GM23338 (cell line): ENCODE measurements at regions not wholly inside any gene's neighbourhood (a gene's known extent, or its start where the extent isn't known, plus 50 kb on each side); places are given as distances from the start of the nearest gene placed in this dataset.

Source experiments
- ATAC-seq: fragments of 200-7000 bp; cut with Tn5 transposase; 3 replicates; pipeline ENCODE4 v1.9.1; 2020
- DNase-seq: peaks from one replicate; pipeline ENCODE4 v3.0.0-alpha.2; 2015; ENCODE audit warnings: low spot score
- H2AFZ ChIP-seq: fragments of 200-600 bp; sonication (generic); 2 replicates; pipeline ENCODE4 v1.8.0; 2016; ENCODE audit warnings: antibody characterized with exemption, mild to moderate bottlenecking, moderate library complexity
- H3F3A ChIP-seq: fragments of 200-600 bp; sonication (generic); replicated peaks from 2 replicates; pipeline ENCODE4 v1.8.0; 2017; ENCODE audit warnings: antibody characterized with exemption, mixed run types, low read depth
- H3K27ac ChIP-seq: fragments of 200-600 bp; sonication (generic); 2 replicates; pipeline ENCODE4 v1.6.1; 2016; ENCODE audit warnings: low read depth
- H3K27me3 ChIP-seq: fragments of 200-600 bp; sonication (generic); 2 replicates; pipeline ENCODE4 v1.8.0; 2016; ENCODE audit warnings: mild to moderate bottlenecking, mixed run types, moderate library complexity; ENCODE audit not compliant: insufficient read depth
- H3K36me3 ChIP-seq: fragments of 200-600 bp; sonication (generic); 2 replicates; pipeline ENCODE4 v1.8.0; 2016; ENCODE audit warnings: mild to moderate bottlenecking; ENCODE audit not compliant: insufficient read depth
- H3K4me1 ChIP-seq: fragments of 200-600 bp; sonication (generic); 2 replicates; pipeline ENCODE4 v1.8.0; 2016; ENCODE audit warnings: mild to moderate bottlenecking, moderate library complexity; ENCODE audit not compliant: insufficient read depth
- H3K4me2 ChIP-seq: fragments of 200-600 bp; sonication (generic); 2 replicates; pipeline ENCODE4 v1.7.1; 2017; ENCODE audit warnings: mixed run types
- H3K4me3 ChIP-seq: fragments of 200-600 bp; sonication (generic); 2 replicates; pipeline ENCODE4 v1.6.1; 2016; ENCODE audit warnings: mixed run types
- H3K79me2 ChIP-seq: fragments of 200-600 bp; sonication (generic); replicated peaks from 2 replicates; pipeline ENCODE4 v1.8.0; 2017; ENCODE audit warnings: mild to moderate bottlenecking; ENCODE audit not compliant: insufficient read depth
- H3K9me2 ChIP-seq: fragments of 200-600 bp; sonication (generic); 2 replicates; pipeline ENCODE4 v1.8.0; 2017; ENCODE audit not compliant: insufficient read depth
- H4K20me1 ChIP-seq: fragments of 200-600 bp; sonication (generic); replicated peaks from 2 replicates; pipeline ENCODE4 v1.8.0; 2017; ENCODE audit warnings: mild to moderate bottlenecking; ENCODE audit not compliant: insufficient read depth
- H3K27ac Mint-ChIP-seq: 2 replicates; pipeline ENCODE4 v1.8.0; 2020; ENCODE audit warnings: inconsistent platforms, mild to moderate bottlenecking, moderate library complexity, mixed read lengths
- H3K27me3 Mint-ChIP-seq: 3 replicates; pipeline ENCODE4 v1.8.0; 2022; ENCODE audit warnings: low read depth, mild to moderate bottlenecking, moderate library complexity, mixed read lengths, inconsistent platforms; ENCODE audit not compliant: insufficient read depth, poor library complexity
- H3K36me3 Mint-ChIP-seq: 3 replicates; pipeline ENCODE4 v1.8.0; 2021; ENCODE audit warnings: low read depth, mild to moderate bottlenecking, inconsistent platforms, moderate library complexity, mixed read lengths
- H3K4me1 Mint-ChIP-seq: 3 replicates; pipeline ENCODE4 v1.8.0; 2020; ENCODE audit warnings: mild to moderate bottlenecking, inconsistent platforms, mixed read lengths
- H3K4me3 Mint-ChIP-seq: 3 replicates; pipeline ENCODE4 v1.8.0; 2021; ENCODE audit warnings: moderate library complexity, mild to moderate bottlenecking, inconsistent platforms, mixed read lengths
- H3K9me3 Mint-ChIP-seq: 3 replicates; pipeline ENCODE4 v1.8.0; 2020; ENCODE audit warnings: moderate library complexity, mild to moderate bottlenecking, inconsistent platforms, mixed read lengths
- CREB1 ChIP-seq: fragments of 250-450 bp; sonication (Bioruptor Pico); IDR thresholded peaks from 2 replicates; pipeline ENCODE4 v1.5.0; 2020; ENCODE audit warnings: low read depth, mild to moderate bottlenecking, moderate library complexity
- EZH2 ChIP-seq: fragments of 200-600 bp; sonication (generic); IDR thresholded peaks from one replicate; pipeline ENCODE4 v1.8.0; 2017; ENCODE audit warnings: antibody characterized with exemption, mild to moderate bottlenecking, low read depth; ENCODE audit not compliant: unreplicated experiment
- EZH2phosphoT487 ChIP-seq: fragments of 200-600 bp; sonication (generic); IDR thresholded peaks from one replicate; pipeline ENCODE4 v1.8.1; 2018; ENCODE audit warnings: antibody characterized with exemption; ENCODE audit not compliant: unreplicated experiment
- NANOG ChIP-seq: IDR thresholded peaks from 2 replicates; pipeline ENCODE4 v1.6.1; 2016; ENCODE audit warnings: antibody characterized with exemption, borderline replicate concordance
- POLR2AphosphoS5 ChIP-seq: IDR thresholded peaks from 2 replicates; pipeline ENCODE4 v1.6.1; 2016; ENCODE audit warnings: antibody characterized with exemption, low read depth
- REST ChIP-seq: IDR thresholded peaks from one replicate; pipeline ENCODE4 v1.6.1; 2018; ENCODE audit warnings: antibody characterized with exemption; ENCODE audit not compliant: unreplicated experiment
- STAT1 ChIP-seq: IDR thresholded peaks from one replicate; pipeline ENCODE4 v1.6.1; 2016; ENCODE audit warnings: antibody characterized with exemption; ENCODE audit not compliant: unreplicated experiment
- ZNF114 ChIP-seq: fragments of 250-450 bp; sonication (Bioruptor Pico); IDR thresholded peaks from 2 replicates; pipeline ENCODE4 v1.5.0; 2020; ENCODE audit warnings: mild to moderate bottlenecking, moderate library complexity
- ZNF331 ChIP-seq: fragments of 250-450 bp; sonication (Bioruptor Pico); IDR thresholded peaks from 2 replicates; pipeline ENCODE4 v1.5.0; 2020; ENCODE audit warnings: low read depth, mild to moderate bottlenecking, moderate library complexity
- TF ChIP-seq, protein P1 (sequence below): fragments of 250-450 bp; sonication (Bioruptor Pico); IDR thresholded peaks from 2 replicates; pipeline ENCODE4 v1.5.0; 2020; ENCODE audit warnings: mild to moderate bottlenecking, moderate library complexity
- TF ChIP-seq, protein P2 (sequence below): IDR thresholded peaks from 2 replicates; pipeline ENCODE4 v1.6.1; 2016; ENCODE audit warnings: antibody characterized with exemption
- TF ChIP-seq, protein P3 (sequence below), 2 experiments: fragments of 200-600 bp in 1 of 2; sonication (generic) in 1 of 2; conservative IDR thresholded peaks; 2 replicates each; pipeline versions ENCODE4 v1.5.1 to v1.6.1; 2016 to 2017; ENCODE audit warnings: antibody characterized with exemption in 2 of 2, low read depth in 2 of 2, mild to moderate bottlenecking in 2 of 2, moderate library complexity in 1 of 2

DNA sequence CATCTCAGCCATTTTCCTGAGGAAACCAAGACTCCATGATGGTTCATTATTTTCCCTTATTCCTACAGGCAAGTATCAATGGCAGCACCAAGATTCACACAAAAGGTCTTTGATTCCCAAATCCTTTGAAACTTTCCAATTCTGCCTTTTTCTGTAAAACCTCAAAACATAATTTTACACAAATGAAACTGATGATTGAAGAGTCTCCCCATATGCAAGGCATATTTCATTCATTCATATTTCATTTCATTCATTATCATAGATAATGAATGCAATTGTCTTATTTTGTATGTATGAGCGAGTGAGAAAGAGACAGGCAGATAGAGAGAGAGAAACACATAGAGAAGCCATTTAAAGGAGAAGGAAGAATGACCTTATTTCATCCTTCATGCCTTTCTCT lies 172.8 kb downstream of the BTG1 start:
- H3K4me3 Mint-ChIP-seq, result no peak overlapping the region
- no peak for ATAC-seq
- Histone ChIP-seq H3K27me3 (no peaks in the 10 kb centered on the region), H3K27ac (no peak overlapping the region), H3K9me2 (no peaks in the 10 kb centered on the region; the same call in 1 of the 2 replicates), H3K4me3 (no peak overlapping the region), H4K20me1 (no peaks in the 10 kb centered on the region), H3K4me1 (no peaks in the 10 kb centered on the region), H3K4me2 (no peak overlapping the region), H2AFZ (no peak overlapping the region), H3K79me2 (no peaks in the 10 kb centered on the region), H3K36me3 (no peaks in the 10 kb centered on the region), H3F3A (no peaks in the 10 kb centered on the region)
- H3K9me3 Mint-ChIP-seq, result peaks cover 27% of the 10 kb centered on the region
- peaks cover 3% of the 10 kb centered on the region for H3K27me3 Mint-ChIP-seq
- H3K36me3 Mint-ChIP-seq, result peaks cover 19% of the 10 kb centered on the region
- TF ChIP-seq CREB1 (CRISPR knock-in tag) (no peak), EZH2phosphoT487 (no peak), REST (no peak), ZNF114 (no peak), POLR2AphosphoS5 (no peak), NANOG (no peak), STAT1 (no peak), ZNF331 (CRISPR knock-in tag) (no peak), EZH2 (no peak)
- TF ChIP-seq, protein P1, sequence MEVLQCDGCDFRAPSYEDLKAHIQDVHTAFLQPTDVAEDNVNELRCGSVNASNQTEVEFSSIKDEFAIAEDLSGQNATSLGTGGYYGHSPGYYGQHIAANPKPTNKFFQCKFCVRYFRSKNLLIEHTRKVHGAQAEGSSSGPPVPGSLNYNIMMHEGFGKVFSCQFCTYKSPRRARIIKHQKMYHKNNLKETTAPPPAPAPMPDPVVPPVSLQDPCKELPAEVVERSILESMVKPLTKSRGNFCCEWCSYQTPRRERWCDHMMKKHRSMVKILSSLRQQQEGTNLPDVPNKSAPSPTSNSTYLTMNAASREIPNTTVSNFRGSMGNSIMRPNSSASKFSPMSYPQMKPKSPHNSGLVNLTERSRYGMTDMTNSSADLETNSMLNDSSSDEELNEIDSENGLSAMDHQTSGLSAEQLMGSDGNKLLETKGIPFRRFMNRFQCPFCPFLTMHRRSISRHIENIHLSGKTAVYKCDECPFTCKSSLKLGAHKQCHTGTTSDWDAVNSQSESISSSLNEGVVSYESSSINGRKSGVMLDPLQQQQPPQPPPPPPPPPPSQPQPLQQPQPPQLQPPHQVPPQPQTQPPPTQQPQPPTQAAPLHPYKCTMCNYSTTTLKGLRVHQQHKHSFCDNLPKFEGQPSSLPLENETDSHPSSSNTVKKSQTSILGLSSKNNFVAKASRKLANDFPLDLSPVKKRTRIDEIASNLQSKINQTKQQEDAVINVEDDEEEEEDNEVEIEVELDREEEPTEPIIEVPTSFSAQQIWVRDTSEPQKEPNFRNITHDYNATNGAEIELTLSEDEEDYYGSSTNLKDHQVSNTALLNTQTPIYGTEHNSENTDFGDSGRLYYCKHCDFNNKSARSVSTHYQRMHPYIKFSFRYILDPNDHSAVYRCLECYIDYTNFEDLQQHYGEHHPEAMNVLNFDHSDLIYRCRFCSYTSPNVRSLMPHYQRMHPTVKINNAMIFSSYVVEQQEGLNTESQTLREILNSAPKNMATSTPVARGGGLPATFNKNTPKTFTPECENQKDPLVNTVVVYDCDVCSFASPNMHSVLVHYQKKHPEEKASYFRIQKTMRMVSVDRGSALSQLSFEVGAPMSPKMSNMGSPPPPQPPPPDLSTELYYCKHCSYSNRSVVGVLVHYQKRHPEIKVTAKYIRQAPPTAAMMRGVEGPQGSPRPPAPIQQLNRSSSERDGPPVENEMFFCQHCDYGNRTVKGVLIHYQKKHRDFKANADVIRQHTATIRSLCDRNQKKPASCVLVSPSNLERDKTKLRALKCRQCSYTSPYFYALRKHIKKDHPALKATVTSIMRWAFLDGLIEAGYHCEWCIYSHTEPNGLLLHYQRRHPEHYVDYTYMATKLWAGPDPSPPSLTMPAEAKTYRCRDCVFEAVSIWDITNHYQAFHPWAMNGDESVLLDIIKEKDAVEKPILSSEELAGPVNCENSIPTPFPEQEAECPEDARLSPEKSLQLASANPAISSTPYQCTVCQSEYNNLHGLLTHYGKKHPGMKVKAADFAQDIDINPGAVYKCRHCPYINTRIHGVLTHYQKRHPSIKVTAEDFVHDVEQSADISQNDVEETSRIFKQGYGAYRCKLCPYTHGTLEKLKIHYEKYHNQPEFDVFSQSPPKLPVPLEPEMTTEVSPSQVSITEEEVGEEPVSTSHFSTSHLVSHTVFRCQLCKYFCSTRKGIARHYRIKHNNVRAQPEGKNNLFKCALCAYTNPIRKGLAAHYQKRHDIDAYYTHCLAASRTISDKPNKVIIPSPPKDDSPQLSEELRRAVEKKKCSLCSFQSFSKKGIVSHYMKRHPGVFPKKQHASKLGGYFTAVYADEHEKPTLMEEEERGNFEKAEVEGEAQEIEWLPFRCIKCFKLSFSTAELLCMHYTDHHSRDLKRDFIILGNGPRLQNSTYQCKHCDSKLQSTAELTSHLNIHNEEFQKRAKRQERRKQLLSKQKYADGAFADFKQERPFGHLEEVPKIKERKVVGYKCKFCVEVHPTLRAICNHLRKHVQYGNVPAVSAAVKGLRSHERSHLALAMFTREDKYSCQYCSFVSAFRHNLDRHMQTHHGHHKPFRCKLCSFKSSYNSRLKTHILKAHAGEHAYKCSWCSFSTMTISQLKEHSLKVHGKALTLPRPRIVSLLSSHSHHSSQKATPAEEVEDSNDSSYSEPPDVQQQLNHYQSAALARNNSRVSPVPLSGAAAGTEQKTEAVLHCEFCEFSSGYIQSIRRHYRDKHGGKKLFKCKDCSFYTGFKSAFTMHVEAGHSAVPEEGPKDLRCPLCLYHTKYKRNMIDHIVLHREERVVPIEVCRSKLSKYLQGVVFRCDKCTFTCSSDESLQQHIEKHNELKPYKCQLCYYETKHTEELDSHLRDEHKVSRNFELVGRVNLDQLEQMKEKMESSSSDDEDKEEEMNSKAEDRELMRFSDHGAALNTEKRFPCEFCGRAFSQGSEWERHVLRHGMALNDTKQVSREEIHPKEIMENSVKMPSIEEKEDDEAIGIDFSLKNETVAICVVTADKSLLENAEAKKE (CRISPR knock-in tag), result no peak
- TF ChIP-seq, protein P2, sequence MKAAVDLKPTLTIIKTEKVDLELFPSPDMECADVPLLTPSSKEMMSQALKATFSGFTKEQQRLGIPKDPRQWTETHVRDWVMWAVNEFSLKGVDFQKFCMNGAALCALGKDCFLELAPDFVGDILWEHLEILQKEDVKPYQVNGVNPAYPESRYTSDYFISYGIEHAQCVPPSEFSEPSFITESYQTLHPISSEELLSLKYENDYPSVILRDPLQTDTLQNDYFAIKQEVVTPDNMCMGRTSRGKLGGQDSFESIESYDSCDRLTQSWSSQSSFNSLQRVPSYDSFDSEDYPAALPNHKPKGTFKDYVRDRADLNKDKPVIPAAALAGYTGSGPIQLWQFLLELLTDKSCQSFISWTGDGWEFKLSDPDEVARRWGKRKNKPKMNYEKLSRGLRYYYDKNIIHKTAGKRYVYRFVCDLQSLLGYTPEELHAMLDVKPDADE, result no peak
- TF ChIP-seq, protein P3, sequence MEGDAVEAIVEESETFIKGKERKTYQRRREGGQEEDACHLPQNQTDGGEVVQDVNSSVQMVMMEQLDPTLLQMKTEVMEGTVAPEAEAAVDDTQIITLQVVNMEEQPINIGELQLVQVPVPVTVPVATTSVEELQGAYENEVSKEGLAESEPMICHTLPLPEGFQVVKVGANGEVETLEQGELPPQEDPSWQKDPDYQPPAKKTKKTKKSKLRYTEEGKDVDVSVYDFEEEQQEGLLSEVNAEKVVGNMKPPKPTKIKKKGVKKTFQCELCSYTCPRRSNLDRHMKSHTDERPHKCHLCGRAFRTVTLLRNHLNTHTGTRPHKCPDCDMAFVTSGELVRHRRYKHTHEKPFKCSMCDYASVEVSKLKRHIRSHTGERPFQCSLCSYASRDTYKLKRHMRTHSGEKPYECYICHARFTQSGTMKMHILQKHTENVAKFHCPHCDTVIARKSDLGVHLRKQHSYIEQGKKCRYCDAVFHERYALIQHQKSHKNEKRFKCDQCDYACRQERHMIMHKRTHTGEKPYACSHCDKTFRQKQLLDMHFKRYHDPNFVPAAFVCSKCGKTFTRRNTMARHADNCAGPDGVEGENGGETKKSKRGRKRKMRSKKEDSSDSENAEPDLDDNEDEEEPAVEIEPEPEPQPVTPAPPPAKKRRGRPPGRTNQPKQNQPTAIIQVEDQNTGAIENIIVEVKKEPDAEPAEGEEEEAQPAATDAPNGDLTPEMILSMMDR (conservative IDR thresholded peaks at IDR 0.05; ENCODE audit: low read depth in 2 of 2), result no peak
- no peak overlapping the region for H3K27ac Mint-ChIP-seq
- no peak for DNase-seq
- H3K4me1 Mint-ChIP-seq, result no peaks in the 10 kb centered on the region; the same call in 2 of the 3 replicates
